Hypothalamus (tissue), 51 donors: ENCODE measurements at regions not wholly inside any gene's neighbourhood (a gene's known extent, or its start where the extent isn't known, plus 50 kb on each side); places are given as distances from the start of the nearest gene placed in this dataset.
"Not testable (repeated sequence)": the region's sequence is repeated elsewhere in the genome, so short reads cannot be mapped to it uniquely, and the experiment has no call there.

Experiments
- DNase-seq, 51 donors: peaks; one replicate each; lab custom pipeline; 2025; lab: John Stamatoyannopoulos, UW

GRCh38 chr7:68247126-68247525 lies 1250.5 kb downstream of the TYW1 start:
- DNase-seq: no peak

- no peak for DNase-seq
Observed at GRCh38 chr7:68247571-68247970, 1250.9 kb downstream of the TYW1 start.

GRCh38 chr7:68248973-68249372 lies 1252.3 kb downstream of the TYW1 start:
- DNase-seq: no peak

DNA sequence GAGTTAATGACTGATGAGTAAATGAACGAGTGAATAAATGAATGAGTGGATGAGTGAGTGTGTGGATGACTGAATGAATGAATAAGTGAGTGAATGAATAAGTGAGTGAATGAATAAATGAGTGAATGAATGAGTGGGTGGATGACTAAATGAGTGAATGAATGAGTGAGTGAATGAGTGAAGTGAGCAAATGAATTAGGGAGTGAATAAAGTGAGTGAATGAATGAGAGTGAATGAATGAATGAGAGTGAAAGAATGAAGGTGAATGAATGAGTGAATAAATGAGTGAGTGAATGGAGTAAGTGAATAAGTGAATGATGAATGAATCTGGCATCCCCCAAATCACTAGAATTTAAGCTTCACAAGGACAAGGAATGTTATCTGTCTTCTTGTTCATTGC lies 1253.0 kb downstream of the TYW1 start:
- DNase-seq: no peak

DNA sequence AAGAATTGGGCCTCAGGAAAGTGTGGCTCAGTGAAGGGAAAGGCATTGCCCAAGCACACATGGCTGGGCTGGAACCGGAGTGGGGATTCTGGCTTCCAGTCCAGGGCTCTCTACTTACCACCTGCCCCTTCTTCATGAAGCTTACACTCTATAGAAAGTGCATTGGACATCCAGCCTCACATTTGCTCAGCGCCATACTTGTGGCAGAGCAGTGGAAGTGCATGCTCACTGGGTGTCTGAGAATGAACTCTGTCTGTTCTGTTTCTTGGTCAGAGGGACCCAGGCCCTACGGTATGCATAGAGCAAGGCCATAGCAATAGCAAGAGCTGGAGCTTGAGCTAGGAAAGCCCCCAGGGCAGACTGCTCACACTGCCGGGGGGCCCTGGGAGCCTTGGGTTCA lies 1253.5 kb downstream of the TYW1 start:
- DNase-seq: no peak

- DNase-seq: not testable (repeated sequence)
Observed at GRCh38 chr7:68254815-68255214, 1258.2 kb downstream of the TYW1 start.

- no peak for DNase-seq
Observed at GRCh38 chr7:68256295-68256694, 1259.7 kb downstream of the TYW1 start.

DNA sequence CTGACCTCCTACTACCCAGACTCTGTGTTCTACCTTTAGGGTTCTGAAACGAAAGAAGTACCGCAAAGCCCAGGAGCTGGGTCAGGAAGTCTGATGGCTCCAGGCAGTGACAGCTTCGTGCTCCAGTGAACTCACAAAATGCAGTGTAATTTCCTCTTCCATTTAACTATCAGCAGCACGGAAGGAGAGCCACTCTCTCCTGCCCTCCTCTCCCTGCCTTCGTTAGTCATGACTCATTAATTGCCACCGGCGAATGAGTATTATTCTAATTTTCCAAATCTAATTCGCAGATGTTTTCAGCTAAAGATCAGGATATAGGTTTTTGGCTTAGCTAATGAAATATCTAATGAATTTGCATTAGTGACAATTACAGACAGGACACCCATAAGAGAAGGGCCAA lies 1262.0 kb downstream of the TYW1 start:
- DNase-seq: no peak

- no peak for DNase-seq
Observed at GRCh38 chr7:68265258-68265657, 1268.6 kb downstream of the TYW1 start.

GRCh38 chr7:68266004-68266579 lies 1269.5 kb downstream of the TYW1 start:
- no peak for DNase-seq

GRCh38 chr7:68267486-68267885 lies 1270.9 kb downstream of the TYW1 start:
- DNase-seq: no peak

GRCh38 chr7:68269405-68269804 lies 1272.8 kb downstream of the TYW1 start:
- peak in 2 of 51 donors; percentile 7 to 57 for DNase-seq

DNA sequence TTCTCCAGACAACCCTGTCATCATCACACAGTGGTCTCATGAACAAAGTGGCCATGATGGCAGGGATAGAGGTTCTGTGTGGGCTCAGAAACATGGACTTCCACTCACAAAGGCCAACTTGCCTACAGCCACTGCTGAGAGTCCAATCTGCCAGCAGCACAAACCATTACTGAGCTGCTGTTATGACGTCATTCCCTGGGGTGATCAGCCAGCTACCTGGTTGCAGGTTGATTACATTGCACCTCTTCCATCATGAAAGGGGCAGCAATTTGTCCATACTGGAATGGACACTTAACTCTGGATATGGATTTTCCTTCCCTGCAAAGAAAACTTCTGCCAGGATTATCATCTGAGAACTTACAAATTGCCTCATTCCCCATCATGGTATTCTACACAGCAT lies 1275.9 kb downstream of the TYW1 start:
- DNase-seq: no peak

- DNase-seq: no peak
Observed at GRCh38 chr7:68276725-68277124, 1280.1 kb downstream of the TYW1 start.

DNA sequence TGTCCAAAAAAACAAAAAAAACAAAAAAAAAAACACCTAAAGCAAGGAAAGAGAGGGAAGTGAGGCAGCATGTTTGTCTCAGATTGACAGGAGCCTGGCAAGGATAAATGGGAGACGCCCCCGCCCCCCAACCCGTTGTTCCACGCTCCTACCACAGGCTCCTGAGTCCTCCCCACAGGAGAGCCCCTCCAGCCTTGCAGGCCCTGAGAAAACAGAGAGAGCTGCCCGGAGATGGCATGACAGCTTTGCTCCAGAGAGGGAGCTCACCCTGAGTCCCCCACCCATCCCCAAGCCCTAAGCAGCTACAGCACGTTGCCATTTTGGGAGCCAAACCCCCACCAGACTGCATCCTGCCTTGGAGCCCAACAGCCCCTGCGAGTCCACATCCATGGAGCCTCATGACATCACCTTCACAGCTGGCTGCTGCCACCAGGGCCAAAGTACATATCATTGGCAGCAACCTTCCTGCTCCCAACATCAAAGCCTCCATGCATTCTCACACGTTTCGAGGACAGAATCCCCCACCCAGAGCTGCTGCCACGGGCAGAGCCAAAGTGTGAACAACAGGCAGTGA lies 1283.3 kb downstream of the TYW1 start:
- no peak for DNase-seq

DNA sequence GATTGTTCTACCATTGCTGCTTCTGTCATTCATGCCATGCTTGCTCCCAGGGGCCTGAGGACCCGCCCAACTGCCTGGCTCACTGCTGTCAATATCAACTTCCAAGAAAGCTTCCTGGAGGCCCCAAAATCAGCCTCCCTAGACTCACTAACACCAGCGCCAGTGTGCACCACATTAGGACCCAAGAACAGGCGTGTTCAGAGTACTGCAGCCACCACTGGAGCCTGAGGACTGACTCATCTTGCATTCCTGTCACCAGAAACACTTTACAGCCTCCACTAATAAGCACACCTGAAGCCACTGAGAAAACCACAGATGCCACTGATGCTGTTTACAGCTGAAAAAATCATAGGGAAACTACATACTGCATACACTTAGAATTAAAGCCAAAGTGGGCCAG lies 1284.3 kb downstream of the TYW1 start:
- no peak for DNase-seq

- no peak for DNase-seq
Observed at GRCh38 chr7:68288144-68288593, 1291.5 kb downstream of the TYW1 start.

GRCh38 chr7:68291710-68292109 lies 1295.1 kb downstream of the TYW1 start:
- no peak for DNase-seq

GRCh38 chr7:68295386-68295785 lies 1298.8 kb downstream of the TYW1 start:
- no peak for DNase-seq

- DNase-seq: peak in 1 of 51 donors; percentile 2
Observed at GRCh38 chr7:68304536-68304935, 1293.7 kb upstream of the AUTS2 start.

DNA sequence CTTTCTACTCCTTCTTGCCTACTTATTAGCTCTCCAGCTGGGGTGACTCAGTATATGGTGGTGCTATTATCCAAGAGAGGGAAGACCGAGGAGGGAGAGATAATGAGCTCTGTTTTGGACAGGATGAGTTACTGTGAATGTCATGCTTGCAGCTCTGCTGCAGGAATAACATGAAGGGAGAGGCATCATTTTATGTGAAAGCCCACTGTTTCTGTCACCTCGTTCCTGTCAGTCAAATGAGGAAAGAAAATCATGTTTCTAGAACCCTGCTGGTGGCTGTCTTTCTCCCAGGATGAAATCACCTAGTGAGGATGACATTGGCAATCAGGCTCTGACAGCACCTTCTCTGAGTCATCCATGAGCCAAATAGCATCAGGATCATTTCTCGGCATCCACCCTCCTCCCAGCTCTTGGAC lies 1291.6 kb upstream of the AUTS2 start:
- peak in 1 of 51 donors; percentile 13 for DNase-seq

GRCh38 chr7:68309271-68309670 lies 1289.0 kb upstream of the AUTS2 start:
- no peak for DNase-seq

DNA sequence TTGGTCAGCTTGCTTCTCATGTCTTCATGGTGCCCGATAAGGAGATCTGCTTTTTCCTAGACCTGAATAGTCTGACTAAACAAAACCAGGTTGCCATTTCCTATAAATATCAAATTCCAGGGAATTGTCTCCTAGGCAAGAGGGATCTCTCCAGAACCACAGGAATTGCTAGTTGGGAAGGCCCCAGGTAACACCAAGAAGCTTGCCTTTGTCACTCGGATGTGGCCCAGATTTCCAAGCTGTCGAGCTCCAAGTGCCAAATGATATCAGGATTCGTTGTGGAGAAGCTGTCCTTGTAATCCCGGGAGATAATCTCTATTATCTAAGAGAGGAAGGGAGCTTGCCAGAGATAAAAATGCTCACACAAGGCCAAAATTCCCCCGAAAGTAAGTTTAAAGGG lies 1288.5 kb upstream of the AUTS2 start:
- DNase-seq: no peak
